ENCODE measurements at regions not wholly inside any gene's neighbourhood (a gene's known extent, or its start where the extent isn't known, plus 50 kb on each side); places are given as distances from the start of the nearest gene placed in this dataset.

DNA sequence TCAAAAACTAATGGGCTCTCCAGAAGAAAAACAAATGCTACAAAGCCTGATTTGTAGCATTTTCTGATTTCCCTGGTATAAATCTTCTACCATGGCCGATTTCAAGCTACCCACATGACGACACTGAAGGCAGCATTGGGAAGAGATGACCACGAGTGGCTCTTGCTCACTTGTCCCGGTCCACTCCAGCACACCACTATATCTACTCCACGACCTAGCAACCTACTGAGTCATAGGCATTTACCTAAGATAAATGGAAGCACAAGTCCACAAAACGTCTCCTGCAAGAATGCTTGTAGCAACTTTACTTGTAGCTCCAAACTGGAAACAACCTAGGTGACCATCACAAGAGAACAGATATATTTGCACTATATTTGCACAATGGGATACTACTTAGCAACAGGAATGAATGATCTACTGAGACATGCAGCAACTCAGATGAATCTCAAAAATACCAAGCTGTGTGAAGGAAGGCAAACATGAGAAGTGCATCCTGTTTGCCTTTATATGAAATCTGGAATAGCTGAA, 60.8 kb upstream of the HES1 start:
- DNase-seq: no peak

DNA sequence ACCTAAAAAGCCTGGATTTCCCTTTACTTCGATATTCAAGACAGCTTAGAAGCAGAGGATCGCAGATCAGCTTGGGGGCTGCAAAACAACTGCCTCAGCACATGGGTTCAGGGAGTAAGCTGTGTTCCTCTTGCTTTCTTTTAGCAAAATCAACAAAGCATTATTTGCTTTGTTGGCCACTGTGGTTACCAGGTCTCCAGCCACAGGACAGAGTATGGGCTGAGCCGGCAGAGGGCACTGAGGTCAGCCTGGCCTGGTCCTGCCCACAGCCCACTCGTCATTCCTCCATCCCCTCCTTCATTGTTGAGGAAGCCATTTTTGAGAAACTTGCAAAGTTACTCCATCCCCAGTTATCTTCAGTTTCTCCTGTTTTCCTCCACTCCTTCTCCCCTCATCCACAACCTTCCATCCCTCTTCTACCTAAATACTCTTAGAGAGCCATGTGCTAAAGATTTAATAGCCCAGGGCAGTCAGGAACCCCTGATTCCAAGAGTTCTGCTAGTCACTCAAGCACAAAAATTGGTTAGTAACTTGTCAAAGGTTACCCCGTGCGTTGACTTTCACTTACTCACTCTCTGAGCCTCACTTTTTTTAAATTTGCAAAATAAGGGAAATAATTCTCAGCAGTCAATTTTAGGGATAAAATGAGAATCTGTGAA, 60.0 kb upstream of the HES1 start:
- DNase-seq: no peak

DNA sequence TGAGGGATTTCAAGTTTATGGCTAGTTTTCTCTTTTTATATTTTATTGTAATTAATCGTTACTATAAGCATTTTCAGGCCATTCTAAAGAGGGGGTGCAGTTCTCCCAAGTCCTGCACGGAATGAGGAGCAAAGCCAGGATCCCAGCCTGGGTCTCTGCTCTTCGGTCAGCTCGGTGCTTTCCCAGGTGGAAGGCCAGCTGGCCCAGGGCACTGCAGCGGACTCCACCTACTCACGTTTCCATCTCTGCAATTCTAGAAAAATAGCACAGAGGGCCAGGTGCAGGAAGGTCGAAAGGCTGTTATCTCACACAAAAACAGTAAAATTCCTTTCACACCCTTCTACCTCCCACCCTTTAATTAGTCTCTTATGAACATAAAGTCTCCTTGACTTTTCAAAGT, 59.5 kb upstream of the HES1 start:
- DNase-seq: no peak

DNA sequence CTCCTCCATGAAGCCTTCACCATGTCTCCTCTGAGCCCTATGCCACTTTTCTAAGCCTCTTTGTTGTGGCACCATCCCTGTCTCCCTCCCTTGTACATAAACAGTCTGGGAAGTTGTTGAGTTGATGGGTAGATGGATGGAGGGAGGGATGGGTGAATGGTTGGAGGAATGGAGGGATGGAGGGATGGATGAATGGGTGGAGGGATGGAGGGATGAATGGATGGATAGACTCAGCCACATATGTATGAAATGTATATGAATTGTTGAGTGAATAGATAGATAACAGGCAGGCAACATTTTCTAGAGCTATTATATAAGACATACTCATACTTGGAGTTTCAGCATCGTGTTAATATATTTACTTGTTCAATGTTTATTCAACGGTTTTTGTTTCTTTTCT, 58.3 kb upstream of the HES1 start:
- DNase-seq: no peak

DNA sequence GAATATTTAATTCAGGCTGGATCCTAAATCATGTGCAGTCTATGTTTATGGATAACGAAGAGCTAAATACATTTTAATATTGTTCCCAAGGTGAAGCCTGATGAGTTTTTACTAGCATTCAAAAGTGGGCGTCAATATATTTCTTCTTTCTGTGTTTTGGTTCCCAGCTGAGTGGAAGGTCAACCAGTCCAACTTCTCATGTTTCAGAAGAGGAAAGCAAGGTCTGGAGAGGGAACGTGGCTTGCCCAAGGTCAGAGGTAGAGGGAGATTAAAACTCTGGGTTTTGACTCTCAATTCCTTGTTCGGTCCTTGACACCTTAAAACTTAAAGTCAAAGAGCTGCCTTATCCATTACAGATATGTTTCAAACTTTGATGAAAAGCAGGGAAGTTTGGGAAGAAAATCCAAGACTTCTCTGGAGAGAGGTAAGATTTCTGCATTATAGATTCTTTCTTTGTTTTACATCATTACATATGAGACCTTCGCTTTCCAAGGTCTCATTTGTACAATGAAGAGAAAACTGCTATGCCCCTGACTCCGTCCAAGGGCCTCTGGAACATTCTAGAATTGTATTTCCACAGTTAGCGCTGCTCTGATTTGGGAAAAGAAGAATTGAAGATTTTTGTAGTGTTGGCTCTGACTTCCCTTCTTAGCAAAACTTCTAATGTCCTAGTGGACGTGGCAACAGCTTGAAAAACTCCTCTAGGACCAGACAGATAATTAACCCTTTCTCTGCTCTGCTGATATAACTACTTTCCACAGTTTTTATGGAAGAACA, 57.7 kb upstream of the HES1 start:
- no peak for DNase-seq

DNA sequence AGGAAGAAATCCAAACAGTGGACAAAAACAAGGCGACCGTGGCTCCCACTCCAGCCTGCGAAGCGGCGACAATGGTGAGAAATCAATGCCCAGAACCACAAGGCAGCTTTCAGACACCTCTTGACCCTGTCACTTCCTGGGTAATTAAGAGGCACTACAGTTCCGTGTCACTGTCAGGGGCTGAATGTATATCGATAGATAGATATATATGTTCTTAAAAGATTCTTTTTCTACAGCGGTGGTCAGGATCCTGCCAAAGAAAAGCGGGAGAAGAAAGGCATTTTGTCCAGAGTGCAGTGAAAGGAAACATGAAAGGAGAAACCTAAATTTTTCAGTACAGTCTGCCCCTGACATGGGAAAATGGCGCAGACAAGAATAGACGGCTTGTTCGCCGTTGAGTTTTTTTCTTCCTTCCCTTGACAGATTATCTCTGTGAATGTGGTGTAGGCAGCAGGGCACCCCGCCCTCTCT, 56.2 kb upstream of the HES1 start:
- no peak for DNase-seq

DNA sequence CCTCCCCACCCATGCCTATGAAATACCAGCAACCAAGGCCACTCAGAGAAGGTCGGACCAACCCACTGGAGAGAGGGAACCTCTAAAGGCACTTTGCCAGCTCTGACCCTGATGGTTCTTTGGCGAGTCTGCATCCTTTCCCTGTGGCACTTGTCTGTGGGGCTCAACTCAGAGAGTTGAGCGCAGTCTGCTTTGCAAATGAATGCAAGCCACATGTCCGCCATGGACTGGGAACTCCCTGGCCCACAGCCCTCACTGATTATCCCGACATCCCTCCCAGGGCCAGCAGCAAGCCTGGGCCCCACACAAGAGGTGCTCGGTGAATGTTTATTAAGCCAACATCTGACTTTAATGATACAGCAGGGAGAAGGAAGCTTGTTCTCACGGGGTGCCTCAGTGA, 55.5 kb upstream of the HES1 start:
- no peak for DNase-seq

DNA sequence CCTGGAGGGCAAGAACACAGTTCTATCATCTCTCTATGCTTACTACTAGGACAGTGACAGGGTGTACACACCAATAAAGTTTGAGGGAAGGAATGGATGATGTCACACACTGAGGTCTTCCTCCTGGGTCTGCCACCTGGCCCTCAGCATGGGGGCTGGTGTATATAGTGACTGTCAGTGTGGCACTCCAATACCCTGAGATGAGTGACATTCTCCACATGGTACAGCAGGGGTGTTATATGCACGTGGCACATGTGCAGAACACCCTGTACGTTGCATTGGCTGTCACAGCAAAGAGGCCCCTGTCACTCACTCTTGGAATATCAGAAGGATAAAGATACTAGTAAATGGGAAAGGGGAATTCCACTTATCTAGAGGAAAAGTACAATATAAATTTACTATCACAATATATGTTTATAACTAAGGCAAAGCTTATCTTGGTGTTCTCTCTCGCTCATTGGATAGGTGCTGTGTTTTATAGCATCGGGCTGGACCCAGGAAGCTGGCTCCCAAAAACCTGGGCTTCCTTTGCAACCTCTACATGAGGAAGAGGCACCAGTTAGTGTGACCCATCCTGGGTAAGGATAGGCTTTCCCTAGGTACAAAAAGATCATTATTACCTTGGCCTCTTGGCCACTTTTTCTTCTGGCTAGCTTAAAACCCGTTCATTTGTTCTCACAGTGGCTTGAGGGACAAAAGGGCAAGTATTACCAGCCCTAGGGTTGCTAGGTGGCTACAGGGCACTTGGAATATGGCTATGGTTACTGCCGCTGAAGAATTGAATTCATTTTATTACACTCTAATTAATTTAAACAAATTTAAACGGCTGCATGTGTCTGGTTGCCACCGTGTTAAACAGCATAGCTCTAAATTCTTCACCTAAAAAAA, 54.8 kb upstream of the HES1 start:
- DNase-seq: no peak

DNA sequence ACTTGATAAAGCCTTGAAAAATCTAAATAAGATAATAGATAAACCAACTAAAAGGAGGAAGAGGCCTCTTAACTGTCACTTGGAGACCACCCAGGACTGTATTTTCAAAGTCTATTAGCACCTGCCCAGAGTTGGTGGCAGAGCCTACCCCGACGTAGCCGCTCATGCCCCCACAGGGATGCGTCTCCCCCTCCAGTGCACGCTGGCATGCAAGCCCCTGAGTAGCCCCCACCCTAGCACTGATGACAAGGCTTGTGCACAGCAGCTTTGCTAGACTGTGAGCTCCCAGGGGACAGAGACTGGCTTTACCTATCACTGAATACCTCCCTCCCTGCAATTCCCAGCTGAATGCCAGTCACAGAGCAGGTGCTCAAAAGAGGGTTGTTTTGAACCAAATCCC, 54.1 kb upstream of the HES1 start:
- DNase-seq: no peak

DNA sequence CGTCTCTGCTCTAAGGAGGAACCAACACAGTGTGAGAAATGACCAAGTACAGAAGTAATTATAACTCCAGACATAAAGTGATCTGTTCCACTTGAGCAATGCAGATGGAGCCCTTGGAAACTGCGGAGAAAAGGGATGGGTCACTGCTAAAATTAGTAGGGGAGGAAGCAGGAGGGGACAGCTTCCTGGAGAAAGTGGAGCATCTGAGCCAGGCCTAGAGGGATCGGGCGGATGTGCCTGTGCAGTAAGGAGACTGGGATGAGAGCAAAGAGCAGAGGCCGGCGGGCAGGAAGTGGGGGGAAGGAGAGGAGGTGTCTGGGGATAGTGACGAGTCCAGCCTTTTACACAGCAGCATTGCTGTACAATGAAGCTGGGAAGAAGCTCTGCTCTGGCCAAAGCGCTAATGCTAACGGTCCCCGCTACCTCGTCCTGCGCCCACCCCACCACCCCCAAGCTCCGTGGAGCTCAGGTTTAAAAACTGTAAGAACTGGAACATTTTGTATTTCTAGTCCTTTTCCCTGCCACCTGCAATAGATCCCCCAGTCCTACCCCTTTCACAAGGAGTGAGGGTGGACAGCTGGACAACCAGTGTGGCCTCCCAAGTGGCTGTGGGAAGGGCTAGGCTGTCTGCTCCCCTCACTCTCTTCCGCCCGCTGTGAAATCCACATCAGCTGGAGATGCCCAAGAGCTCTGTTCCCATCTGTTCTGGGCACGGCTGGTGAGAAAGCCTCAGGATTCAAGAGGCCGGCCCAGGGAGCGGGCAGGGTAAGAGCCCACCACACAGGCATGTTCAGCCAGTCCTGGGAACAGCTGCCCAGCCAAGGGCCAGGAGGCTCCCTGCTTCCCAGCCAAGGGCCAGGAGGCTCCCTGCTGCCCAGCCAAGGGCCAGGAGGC, 53.0 kb upstream of the HES1 start:
- no peak for DNase-seq

DNA sequence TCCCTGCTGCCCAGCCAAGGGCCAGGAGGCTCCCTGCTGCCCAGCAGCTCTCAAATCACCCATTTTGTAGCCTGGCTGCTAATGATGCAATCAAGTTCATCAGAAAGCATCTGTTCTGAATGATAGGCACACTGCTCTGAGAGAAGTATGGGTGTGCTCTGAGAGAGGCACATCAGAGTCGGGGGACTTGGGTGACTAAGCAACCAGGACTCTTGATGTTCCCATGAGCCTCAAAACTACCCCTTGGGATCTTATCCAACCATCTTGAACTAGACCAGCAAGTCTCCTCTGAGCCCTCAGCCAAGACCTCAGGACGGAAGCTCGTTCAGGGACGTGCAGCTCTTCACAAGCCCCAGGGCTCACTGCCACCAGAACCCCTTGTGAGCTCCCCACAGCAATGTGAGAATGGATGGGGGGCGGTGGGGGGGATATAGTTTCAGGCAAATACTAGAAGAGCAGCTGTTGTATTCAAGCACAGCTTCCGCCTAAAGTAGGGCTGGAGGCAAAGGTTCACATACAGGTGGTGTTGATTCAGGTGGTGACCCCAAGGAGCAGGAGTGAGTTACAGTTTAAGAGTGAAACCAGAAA, 52.2 kb upstream of the HES1 start:
- DNase-seq: no peak

DNA sequence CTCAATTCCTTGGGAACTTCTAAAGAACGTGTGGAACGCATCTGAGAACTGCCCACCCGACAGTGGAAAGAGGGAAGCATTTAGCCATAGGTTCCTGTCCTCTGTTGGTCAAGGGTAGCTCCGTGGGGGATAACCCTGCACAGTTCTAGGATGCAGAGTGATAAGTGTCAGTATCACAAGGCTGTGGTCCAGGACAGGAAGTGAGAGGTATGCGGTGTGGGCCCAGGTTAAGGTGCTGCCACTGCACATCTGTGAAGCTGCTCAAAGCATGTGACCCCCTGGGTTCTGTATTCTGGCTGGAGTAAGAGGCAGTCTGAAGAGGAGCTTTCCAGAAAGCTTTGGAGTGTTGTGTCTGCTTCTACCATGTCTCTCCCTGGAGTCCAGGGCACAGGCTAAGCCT, 51.7 kb upstream of the HES1 start:
- DNase-seq: no peak

Measured in NCI-H187 treated with DMSO at 0.1 percent for 48 hours (cell line).